Keratinocyte (primary cell): ENCODE measurements at regions not wholly inside any gene's neighbourhood (a gene's known extent, or its start where the extent isn't known, plus 50 kb on each side); places are given as distances from the start of the nearest gene placed in this dataset.

ENCODE experiments used
- DNase-seq: peaks from one replicate; pipeline ENCODE4 v3.0.0-alpha.2; 2011; ENCODE audit warnings: low read depth, missing footprints, low spot score
- FAIRE-seq: peaks from 2 replicates; lab custom pipeline; 2011; peaks lifted over from hg19 to GRCh38; lab: Jason Lieb, UNC
- H2AFZ ChIP-seq: 2 replicates; pipeline ENCODE4 v1.6.0; 2012; ENCODE audit warnings: low read length, control low read depth, inconsistent platforms; ENCODE audit not compliant: control insufficient read depth
- H3K27ac ChIP-seq: 2 replicates; pipeline ENCODE4 v1.5.1; 2011; ENCODE audit warnings: low read length; ENCODE audit not compliant: control insufficient read depth, insufficient read depth
- H3K27me3 ChIP-seq: 3 replicates; pipeline ENCODE4 v1.6.0; 2011; ENCODE audit warnings: low read length; ENCODE audit not compliant: control insufficient read depth, insufficient read depth; ENCODE audit errors: extremely low read depth
- H3K36me3 ChIP-seq, 2 experiments: 2 replicates in 1 of 2; 3 replicates in 1 of 2; pipeline ENCODE4 v1.5.1; 2011; ENCODE audit warnings: low read length in 2 of 2, mild to moderate bottlenecking in 1 of 2; ENCODE audit not compliant: control insufficient read depth in 2 of 2, insufficient read depth in 2 of 2; ENCODE audit errors: extremely low read depth in 1 of 2
- H3K4me1 ChIP-seq: 3 replicates; pipeline ENCODE4 v1.5.1; 2011; ENCODE audit warnings: low read length; ENCODE audit not compliant: control insufficient read depth, insufficient read depth; ENCODE audit errors: extremely low read depth
- H3K4me2 ChIP-seq: 3 replicates; pipeline ENCODE4 v1.6.0; 2011; ENCODE audit warnings: low read depth, low read length; ENCODE audit not compliant: control insufficient read depth, insufficient read depth; ENCODE audit errors: extremely low read depth
- H3K4me3 ChIP-seq, 3 experiments: fragments of 200-600 bp in 1 of 3; sonication (generic) in 1 of 3; 2 replicates in 2 of 3; 3 replicates in 1 of 3; pipeline ENCODE4 v1.5.1; 2011 to 2016; ENCODE audit warnings: low read length in 3 of 3, mild to moderate bottlenecking in 3 of 3, control low read depth in 2 of 3, inconsistent platforms in 1 of 3, low read depth in 1 of 3, mixed read lengths in 1 of 3, mixed run types in 1 of 3, moderate library complexity in 1 of 3; ENCODE audit not compliant: control insufficient read depth in 2 of 3, insufficient read depth in 2 of 3; ENCODE audit errors: extremely low read depth in 1 of 3
- H3K79me2 ChIP-seq: 2 replicates; pipeline ENCODE4 v1.6.0; 2012; ENCODE audit warnings: low read length; ENCODE audit not compliant: control insufficient read depth, insufficient read depth
- H3K9ac ChIP-seq: 3 replicates; pipeline ENCODE4 v1.6.0; 2011; ENCODE audit warnings: low read length; ENCODE audit not compliant: control insufficient read depth, insufficient read depth; ENCODE audit errors: extremely low read depth
- H3K9me1 ChIP-seq: 3 replicates; pipeline ENCODE4 v1.6.0; 2011; ENCODE audit warnings: low read length; ENCODE audit not compliant: control insufficient read depth, insufficient read depth; ENCODE audit errors: extremely low read depth
- H3K9me3 ChIP-seq: 2 replicates; pipeline ENCODE4 v1.5.1; 2012; ENCODE audit warnings: low read depth, low read length; ENCODE audit not compliant: control insufficient read depth
- H4K20me1 ChIP-seq: 3 replicates; pipeline ENCODE4 v1.6.0; 2011; ENCODE audit warnings: low read length; ENCODE audit not compliant: control insufficient read depth, insufficient read depth; ENCODE audit errors: extremely low read depth
- CTCF ChIP-seq, 3 experiments: IDR thresholded peaks in 1 of 3; conservative IDR thresholded peaks in 1 of 3; optimal IDR thresholded peaks in 1 of 3; 2 replicates in 2 of 3; 3 replicates in 1 of 3; pipeline versions ENCODE3 to v1.5.1; 2011; ENCODE audit warnings: low read length in 3 of 3, mild to moderate bottlenecking in 3 of 3, moderate library complexity in 2 of 3, control low read depth in 1 of 3, inconsistent platforms in 1 of 3; ENCODE audit not compliant: insufficient read depth in 2 of 3; ENCODE audit errors: extremely low read depth in 1 of 3
- EZH2 ChIP-seq: IDR thresholded peaks from one replicate; pipeline ENCODE4 v1.6.1; 2012; ENCODE audit warnings: inconsistent platforms, mild to moderate bottlenecking, low read length, moderate library complexity
- dilution Hi-C: fragments of 300-500 bp; cut with MboI; formaldehyde crosslinking; loops from one replicate; pipeline ENCODE4 v1.7.0; 2020; ENCODE audit warnings: low sequenced_read_pairs; ENCODE audit not compliant: extremely low pct_ligation_motif_present

GRCh38 chr7:113301983-113302382, 183.6 kb upstream of the SMIM30 start:
- no peaks in the 10 kb centered on the region for H3K79me2 ChIP-seq
- no peak for TF ChIP-seq EZH2
- no peak for TF ChIP-seq CTCF (optimal IDR thresholded peaks at IDR 0.05 in 1 of 3, IDR thresholded peaks at IDR 0.05 in 1 of 3, conservative IDR thresholded peaks at IDR 0.05 in 1 of 3; ENCODE audit: extremely low read depth in 1 of 3, insufficient read depth in 2 of 3, low read length in 3 of 3)

GRCh38 chr7:113301141-113301540, 182.8 kb upstream of the SMIM30 start:
- TF ChIP-seq EZH2, result no peak
- TF ChIP-seq CTCF (optimal IDR thresholded peaks at IDR 0.05 in 1 of 3, IDR thresholded peaks at IDR 0.05 in 1 of 3, conservative IDR thresholded peaks at IDR 0.05 in 1 of 3; ENCODE audit: extremely low read depth in 1 of 3, insufficient read depth in 2 of 3, low read length in 3 of 3), result no peak
- H3K27ac ChIP-seq, result no peak overlapping the region
- H3K4me1 ChIP-seq, result no peaks in the 10 kb centered on the region
- H3K9me1 ChIP-seq, result no peaks in the 10 kb centered on the region
- dilution Hi-C loops, result no loop called here
- no peaks in the 10 kb centered on the region for H3K79me2 ChIP-seq
- H3K27me3 ChIP-seq, result no peaks in the 10 kb centered on the region
- H3K9me3 ChIP-seq, result no peaks in the 10 kb centered on the region
- H4K20me1 ChIP-seq, result no peaks in the 10 kb centered on the region
- no peak for DNase-seq
- H3K9ac ChIP-seq, result no peak overlapping the region
- H2AFZ ChIP-seq, result no peak overlapping the region
- no peak overlapping the region for H3K4me3 ChIP-seq
- no peak overlapping the region for H3K4me2 ChIP-seq
- FAIRE-seq, result no peak
- H3K36me3 ChIP-seq, result no peaks in the 10 kb centered on the region

More at GRCh38 chr7:113301983-113302382, 183.6 kb upstream of the SMIM30 start:
- Histone ChIP-seq H3K27me3 (no peaks in the 10 kb centered on the region), H4K20me1 (no peaks in the 10 kb centered on the region), H3K9me1 (no peaks in the 10 kb centered on the region), H3K9me3 (no peaks in the 10 kb centered on the region), H3K4me2 (no peak overlapping the region), H3K9ac (no peak overlapping the region), H3K27ac (no peak overlapping the region), H3K36me3 (no peaks in the 10 kb centered on the region), H3K4me1 (no peaks in the 10 kb centered on the region), H2AFZ (no peak overlapping the region), H3K4me3 (no peak overlapping the region)
- DNase-seq (no peak), FAIRE-seq (no peak)
- dilution Hi-C loops, result no loop called here
